ENCODE measurements at regions not wholly inside any gene's neighbourhood (a gene's known extent, or its start where the extent isn't known, plus 50 kb on each side); places are given as distances from the start of the nearest gene placed in this dataset.
A peak's percentile ranks its signal among the peaks of the same experiment; 100 is the strongest.

GRCh38 chr1:83725735-83726360 lies 273.1 kb downstream of the TTLL7 start:
- DNase-seq, result no peak

GRCh38 chr1:83718338-83718737 lies 280.6 kb downstream of the TTLL7 start:
- DNase-seq, result no peak

DNA sequence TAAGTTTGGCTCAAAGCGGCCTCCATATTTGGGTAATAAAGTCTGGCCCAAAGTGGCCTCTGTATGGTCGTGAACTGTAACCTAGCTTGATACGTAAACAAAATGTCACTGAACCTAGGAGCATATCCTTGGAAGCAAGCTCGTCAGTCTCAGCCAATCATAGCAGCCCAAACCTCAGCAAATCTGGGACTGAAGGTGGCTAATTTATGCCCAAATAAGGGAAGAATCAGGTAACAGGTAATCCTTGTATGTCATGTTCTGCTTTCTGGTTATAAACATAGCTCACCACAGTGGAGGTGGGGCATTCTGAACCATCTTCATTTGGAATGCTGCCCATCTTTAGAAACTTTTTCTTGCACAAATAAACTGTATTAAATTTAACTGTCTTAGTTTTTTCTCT lies 281.1 kb downstream of the TTLL7 start:
- no peak for DNase-seq

DNA sequence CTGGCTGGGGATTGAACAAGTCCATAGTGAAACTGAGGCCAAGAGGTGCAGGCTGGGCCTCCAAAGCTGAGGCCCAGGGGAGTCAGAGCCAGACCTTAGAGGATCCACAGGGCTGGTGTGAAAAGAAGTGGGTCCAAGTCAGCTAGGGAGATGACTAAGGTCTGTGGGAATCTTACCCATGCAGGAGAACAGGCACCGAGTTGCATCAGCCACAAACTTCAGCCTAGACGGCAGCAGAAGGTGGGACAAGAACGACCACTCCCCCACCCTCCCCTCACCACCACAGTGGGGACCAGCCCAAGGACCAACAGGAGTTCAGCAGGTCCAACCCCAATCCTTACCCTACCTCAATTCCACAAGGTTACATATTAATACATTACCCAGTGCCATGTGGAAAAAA lies 282.3 kb downstream of the TTLL7 start:
- no peak for DNase-seq

DNA sequence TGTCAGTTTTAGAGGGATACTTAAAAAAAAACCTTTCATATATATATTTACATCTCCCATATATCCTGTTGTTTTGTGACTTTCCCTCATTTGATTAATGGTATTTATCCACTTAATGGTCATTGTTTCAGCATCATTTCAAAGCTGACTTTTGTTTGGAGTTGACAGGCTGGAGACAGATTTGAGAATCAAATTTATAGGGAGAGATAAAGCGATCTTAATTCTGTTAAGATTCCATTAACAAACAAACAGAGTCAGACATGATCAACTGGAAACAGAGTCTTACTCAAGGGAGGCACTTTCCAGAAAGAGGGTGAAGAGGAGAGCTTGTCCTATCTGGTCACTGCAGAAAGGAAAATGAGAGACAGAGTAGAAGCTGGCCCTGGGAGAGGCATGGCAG lies 283.4 kb downstream of the TTLL7 start:
- DNase-seq, result no peak

GRCh38 chr1:83709662-83710061 lies 289.3 kb downstream of the TTLL7 start:
- DNase-seq, result no peak

- no peak for DNase-seq
These were observed 292.5 kb downstream of the TTLL7 start for GRCh38 chr1:83706354-83706938.

GRCh38 chr1:83705091-83705490 lies 293.8 kb downstream of the TTLL7 start:
- DNase-seq, result no peak

DNA sequence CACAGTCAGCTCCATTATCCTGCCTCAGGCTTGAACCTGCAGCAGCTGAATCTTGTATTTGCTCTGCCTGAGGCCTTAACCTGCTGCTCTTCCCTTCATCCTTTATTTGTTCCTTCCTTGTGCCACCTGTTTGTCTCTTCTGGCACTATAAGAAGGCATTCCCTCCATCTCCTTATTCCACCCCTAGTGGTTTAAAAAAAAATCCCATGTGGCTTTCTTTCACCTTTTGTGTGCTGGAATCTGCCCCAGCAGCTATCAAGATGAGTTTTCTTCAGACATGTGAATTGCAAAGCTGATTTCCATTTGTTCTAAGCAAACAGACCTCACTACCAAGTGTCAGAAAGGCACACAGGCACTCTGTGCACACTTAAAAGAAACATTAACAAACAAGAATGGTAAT lies 294.6 kb downstream of the TTLL7 start:
- no peak for DNase-seq

- no peak for DNase-seq
These were observed 296.6 kb downstream of the TTLL7 start for GRCh38 chr1:83702356-83702755.

DNA sequence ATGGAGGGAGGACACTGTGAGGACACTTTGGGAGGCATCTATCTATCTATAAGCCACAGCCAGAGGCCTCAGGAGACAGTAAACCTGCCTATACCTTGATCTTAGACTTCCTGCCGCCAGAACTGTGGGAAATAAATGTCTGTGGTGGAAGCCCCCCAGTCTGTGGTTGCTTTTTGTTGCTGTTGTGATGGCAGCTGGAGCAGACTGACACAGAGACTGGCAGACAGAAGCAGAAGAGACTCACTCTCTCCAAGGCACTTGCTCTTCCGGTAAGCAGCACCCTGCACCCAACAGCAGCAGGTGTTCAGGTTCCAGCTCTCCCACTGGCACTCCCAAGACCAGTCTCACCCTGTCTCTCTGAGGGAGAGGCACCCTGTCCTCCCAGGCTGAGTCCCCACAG lies 297.6 kb downstream of the TTLL7 start:
- no peak for DNase-seq

DNA sequence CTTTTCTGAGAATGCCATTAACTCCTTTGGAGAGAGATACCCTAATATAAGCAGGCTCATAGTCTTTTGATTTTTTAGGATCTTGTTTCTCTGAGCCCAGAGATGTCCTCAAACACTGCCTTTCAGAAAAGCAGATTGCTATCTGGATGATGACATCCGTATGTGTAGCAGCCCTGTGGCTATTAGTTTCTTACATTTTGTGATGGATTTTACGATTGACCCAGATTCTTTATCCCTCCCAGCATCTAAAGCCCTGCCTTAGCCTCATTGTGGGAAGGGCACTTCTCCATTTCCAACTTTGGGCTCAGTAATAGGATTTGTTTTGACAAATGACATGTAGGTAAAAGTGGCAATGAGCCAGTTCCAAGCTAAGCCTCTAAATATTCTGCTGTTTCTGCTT lies 300.3 kb downstream of the TTLL7 start:
- no peak for DNase-seq

GRCh38 chr1:83697961-83698360 lies 301.0 kb downstream of the TTLL7 start:
- DNase-seq, result no peak

DNA sequence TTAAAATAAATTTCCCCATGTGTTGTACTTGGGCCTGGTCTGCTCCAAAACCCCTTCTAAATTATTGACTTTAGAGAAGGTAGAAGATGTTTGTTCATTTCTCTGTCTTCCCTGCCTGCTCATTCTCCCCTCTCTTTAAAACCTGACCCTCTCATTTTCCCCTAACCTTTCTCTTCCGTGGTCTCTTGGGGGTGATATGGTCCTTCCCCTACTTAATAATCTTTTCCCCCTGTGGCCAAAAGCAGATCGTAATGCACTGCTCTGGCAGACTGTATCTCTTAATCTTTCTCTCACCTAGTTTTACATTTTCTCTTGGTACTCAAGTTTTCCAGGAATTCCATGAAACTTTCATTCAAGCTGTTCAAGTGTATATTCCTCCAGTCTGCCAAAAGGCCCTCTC lies 301.7 kb downstream of the TTLL7 start:
- DNase-seq, result no peak

DNA sequence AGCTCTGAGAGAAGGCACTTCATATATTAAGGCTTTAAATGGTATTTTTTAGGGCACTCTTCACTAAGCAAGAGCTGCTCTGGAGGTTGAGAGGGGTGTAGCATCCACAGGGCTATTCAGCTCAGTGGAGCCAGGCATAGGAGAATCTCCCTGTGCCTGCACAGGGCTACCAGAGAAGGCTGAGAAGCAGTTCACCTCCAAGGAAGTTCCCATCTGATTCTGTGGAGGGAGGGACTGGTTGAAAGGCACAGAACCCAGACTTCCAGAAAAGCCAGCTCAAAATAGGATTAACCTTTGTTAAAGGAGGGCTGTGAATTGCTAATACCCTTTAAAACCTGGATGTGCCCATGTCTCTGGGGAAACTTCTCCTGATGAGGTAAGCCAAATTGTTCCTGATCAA lies 304.5 kb downstream of the TTLL7 start:
- DNase-seq, result no peak

GRCh38 chr1:83693427-83694126 lies 305.4 kb downstream of the TTLL7 start:
- DNase-seq, result peak; percentile 12

- DNase-seq, result peak; percentile 68
These were observed 306.2 kb downstream of the TTLL7 start for GRCh38 chr1:83692524-83693381.

- DNase-seq, result no peak
These were observed 306.9 kb downstream of the TTLL7 start for GRCh38 chr1:83691953-83692500.

DNA sequence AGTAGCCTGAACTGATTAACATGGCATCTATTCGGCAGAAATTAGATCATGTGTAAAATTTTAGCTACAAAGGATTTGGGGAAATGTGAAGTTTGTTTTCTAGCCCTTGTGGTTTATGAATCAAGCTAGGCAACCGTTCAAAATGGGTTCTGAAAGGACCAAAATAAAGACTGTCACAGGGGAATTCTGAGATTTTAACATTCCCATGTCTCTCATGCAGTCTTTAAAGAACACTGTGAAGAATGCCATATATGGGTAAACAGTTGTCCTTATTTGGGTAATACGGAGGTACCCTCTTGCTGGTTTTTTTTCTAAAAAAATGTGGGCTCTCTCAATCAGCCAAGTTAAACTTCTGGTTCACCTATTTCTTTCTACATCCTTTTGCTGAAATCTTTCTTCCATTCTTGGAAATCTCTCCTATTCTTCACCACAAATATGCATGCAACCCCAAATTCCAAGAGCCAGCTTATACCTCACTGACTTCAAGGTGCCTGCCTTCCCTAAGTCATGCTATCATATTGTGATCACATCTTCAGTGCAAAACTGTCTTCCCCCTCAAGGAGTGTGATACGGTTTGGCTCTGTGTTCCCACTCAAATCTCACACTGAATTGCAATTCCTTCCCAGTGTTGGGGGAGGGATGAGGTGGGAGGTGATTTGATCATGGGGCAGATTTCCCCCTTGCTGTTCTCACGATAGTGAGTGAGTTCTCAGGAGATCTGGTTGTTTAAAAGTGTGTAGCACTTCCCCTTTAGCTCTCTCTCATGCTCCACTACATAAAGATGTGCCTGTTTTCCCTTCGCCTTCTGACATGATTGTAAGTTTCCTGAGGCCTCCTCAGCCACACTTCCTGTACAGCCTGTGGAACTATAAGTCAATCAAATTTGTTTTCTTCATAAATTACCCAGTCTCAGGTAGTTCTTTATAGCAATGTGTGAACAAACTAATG lies 308.7 kb downstream of the TTLL7 start:
- DNase-seq, result no peak

DNA sequence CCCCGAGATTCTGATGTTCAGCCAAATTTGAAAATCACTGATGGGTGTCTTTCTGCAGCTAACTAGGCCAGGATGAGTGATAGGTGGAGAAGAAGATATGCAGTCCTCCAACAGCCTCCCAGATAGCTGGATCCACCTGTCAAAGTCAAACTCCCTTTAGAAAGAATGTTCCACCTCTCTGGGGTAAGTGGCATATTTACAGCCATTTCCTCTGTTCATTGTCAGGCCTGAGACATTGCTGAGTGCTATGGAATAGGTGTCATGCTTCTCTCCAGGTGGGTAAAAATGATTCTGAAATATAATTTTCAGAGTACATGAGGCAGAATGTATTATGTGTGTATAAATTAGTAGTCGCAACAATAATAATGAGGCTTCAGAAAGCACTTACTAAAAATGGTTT lies 316.8 kb downstream of the TTLL7 start:
- no peak for DNase-seq

GRCh38 chr1:83676106-83676505 lies 322.8 kb downstream of the TTLL7 start:
- no peak for DNase-seq

Measured in renal pelvis (tissue), 1 donor.